ENCODE measurements at regions not wholly inside any gene's neighbourhood (a gene's known extent, or its start where the extent isn't known, plus 50 kb on each side); places are given as distances from the start of the nearest gene placed in this dataset.

DNA sequence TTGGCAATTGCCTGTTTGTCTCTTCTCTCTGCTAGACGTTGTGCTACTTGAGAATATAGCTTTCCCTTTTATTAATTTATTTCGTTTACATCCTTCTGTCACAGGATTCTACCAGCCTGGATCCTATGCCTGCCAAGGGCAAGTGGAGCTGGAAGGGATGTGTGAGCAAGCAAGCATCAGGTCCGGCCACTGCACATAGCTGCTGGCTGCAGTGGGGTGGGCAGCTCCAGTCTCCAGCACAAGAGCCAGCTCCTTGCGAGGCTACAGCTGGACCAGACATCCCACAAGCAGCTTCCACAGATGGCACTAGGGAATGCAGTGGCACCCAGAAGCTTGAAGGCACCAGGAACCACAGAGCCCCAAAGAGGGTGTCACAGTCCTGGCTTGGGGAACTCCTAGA is 225.0 kb downstream of the KCNC2 start:
- no peak for TF ChIP-seq EZH2 (IDR thresholded peaks at IDR 0.05; ENCODE audit: low read length, unreplicated experiment)
- TF ChIP-seq, protein P1, sequence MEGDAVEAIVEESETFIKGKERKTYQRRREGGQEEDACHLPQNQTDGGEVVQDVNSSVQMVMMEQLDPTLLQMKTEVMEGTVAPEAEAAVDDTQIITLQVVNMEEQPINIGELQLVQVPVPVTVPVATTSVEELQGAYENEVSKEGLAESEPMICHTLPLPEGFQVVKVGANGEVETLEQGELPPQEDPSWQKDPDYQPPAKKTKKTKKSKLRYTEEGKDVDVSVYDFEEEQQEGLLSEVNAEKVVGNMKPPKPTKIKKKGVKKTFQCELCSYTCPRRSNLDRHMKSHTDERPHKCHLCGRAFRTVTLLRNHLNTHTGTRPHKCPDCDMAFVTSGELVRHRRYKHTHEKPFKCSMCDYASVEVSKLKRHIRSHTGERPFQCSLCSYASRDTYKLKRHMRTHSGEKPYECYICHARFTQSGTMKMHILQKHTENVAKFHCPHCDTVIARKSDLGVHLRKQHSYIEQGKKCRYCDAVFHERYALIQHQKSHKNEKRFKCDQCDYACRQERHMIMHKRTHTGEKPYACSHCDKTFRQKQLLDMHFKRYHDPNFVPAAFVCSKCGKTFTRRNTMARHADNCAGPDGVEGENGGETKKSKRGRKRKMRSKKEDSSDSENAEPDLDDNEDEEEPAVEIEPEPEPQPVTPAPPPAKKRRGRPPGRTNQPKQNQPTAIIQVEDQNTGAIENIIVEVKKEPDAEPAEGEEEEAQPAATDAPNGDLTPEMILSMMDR (conservative IDR thresholded peaks at IDR 0.05; ENCODE audit: low read depth, low read length) = no peak
- TF ChIP-seq EZH2phosphoT487 (IDR thresholded peaks at IDR 0.05; ENCODE audit: borderline replicate concordance, low read length) = no peak

Data from PC-3 (cell line).